ENCODE measurements at regions not wholly inside any gene's neighbourhood (a gene's known extent, or its start where the extent isn't known, plus 50 kb on each side); places are given as distances from the start of the nearest gene placed in this dataset.

GRCh38 chr5:54769746-54770145 lies 215.6 kb downstream of the ESM1 start:
- DNase-seq (ENCODE audit: low read depth), result no peak

GRCh38 chr5:54769072-54769471 lies 216.3 kb downstream of the ESM1 start:
- DNase-seq (ENCODE audit: low read depth), result no peak

- no peak for DNase-seq (ENCODE audit: low read depth)
Observed at GRCh38 chr5:54766748-54767147, 218.6 kb downstream of the ESM1 start.

GRCh38 chr5:54765165-54766028 lies 220.0 kb downstream of the ESM1 start:
- no peak for DNase-seq (ENCODE audit: low read depth)

- no peak for DNase-seq (ENCODE audit: low read depth)
Observed at GRCh38 chr5:54764102-54765090, 221.0 kb downstream of the ESM1 start.

GRCh38 chr5:54761213-54761701 lies 224.1 kb downstream of the ESM1 start:
- peak; percentile 94 for DNase-seq (ENCODE audit: low read depth)

GRCh38 chr5:54760182-54760935 lies 225.0 kb downstream of the ESM1 start:
- DNase-seq (ENCODE audit: low read depth), result peak; percentile 78

- peak; percentile 92 for DNase-seq (ENCODE audit: low read depth)
Observed at GRCh38 chr5:54758038-54758437, 227.4 kb downstream of the ESM1 start.

- DNase-seq (ENCODE audit: low read depth), result no peak
Observed at GRCh38 chr5:54757541-54757940, 227.9 kb downstream of the ESM1 start.

GRCh38 chr5:54756796-54757402 lies 228.5 kb downstream of the ESM1 start:
- DNase-seq (ENCODE audit: low read depth), result no peak

- no peak for DNase-seq (ENCODE audit: low read depth)
Observed at GRCh38 chr5:54756301-54756700, 229.1 kb downstream of the ESM1 start.

- DNase-seq (ENCODE audit: low read depth), result no peak
Observed at GRCh38 chr5:54754878-54755277, 230.5 kb downstream of the ESM1 start.

GRCh38 chr5:54754420-54754819 lies 231.0 kb downstream of the ESM1 start:
- DNase-seq (ENCODE audit: low read depth), result no peak

GRCh38 chr5:54753753-54754152 lies 231.6 kb downstream of the ESM1 start:
- DNase-seq (ENCODE audit: low read depth), result no peak

- DNase-seq (ENCODE audit: low read depth), result peak; percentile 62
Observed at GRCh38 chr5:54753034-54753433, 232.4 kb downstream of the ESM1 start.

- no peak for DNase-seq (ENCODE audit: low read depth)
Observed at GRCh38 chr5:54748527-54748926, 231.0 kb downstream of the SNX18 start.

- DNase-seq (ENCODE audit: low read depth), result no peak
Observed at GRCh38 chr5:54746777-54747398, 229.3 kb downstream of the SNX18 start.

GRCh38 chr5:54746346-54746745 lies 228.8 kb downstream of the SNX18 start:
- DNase-seq (ENCODE audit: low read depth), result no peak

GRCh38 chr5:54745599-54745998 lies 228.0 kb downstream of the SNX18 start:
- no peak for DNase-seq (ENCODE audit: low read depth)

- peak; percentile 98 for DNase-seq (ENCODE audit: low read depth)
Observed at GRCh38 chr5:54743997-54744788, 226.6 kb downstream of the SNX18 start.
